ENCODE measurements at regions not wholly inside any gene's neighbourhood (a gene's known extent, or its start where the extent isn't known, plus 50 kb on each side); places are given as distances from the start of the nearest gene placed in this dataset.

DNA sequence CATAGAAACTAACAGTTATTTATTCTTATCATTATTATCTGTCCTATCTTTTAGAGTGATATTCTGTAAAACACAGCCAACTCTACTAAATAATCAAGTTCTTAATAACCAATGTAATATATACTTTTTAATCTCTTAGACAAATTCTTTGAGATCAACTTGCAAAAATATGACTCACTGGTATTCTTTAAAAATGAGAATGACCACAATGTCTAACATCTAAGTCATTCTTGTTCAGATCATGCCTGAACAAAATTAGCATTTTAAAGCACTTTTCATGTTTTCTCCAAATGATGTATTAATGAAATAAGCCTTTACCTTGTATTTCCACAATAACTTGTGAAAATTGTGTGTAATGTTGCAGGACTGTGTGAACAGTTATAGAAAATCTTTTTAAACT lies 356.9 kb upstream of the RGMB start:
- TF ChIP-seq, protein P1, sequence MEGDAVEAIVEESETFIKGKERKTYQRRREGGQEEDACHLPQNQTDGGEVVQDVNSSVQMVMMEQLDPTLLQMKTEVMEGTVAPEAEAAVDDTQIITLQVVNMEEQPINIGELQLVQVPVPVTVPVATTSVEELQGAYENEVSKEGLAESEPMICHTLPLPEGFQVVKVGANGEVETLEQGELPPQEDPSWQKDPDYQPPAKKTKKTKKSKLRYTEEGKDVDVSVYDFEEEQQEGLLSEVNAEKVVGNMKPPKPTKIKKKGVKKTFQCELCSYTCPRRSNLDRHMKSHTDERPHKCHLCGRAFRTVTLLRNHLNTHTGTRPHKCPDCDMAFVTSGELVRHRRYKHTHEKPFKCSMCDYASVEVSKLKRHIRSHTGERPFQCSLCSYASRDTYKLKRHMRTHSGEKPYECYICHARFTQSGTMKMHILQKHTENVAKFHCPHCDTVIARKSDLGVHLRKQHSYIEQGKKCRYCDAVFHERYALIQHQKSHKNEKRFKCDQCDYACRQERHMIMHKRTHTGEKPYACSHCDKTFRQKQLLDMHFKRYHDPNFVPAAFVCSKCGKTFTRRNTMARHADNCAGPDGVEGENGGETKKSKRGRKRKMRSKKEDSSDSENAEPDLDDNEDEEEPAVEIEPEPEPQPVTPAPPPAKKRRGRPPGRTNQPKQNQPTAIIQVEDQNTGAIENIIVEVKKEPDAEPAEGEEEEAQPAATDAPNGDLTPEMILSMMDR (IDR thresholded peaks at IDR 0.05; ENCODE audit: poor library complexity), result no peak
- no peak for TF ChIP-seq EZH2 (IDR thresholded peaks at IDR 0.05; ENCODE audit: borderline replicate concordance)
